ENCODE measurements at regions not wholly inside any gene's neighbourhood (a gene's known extent, or its start where the extent isn't known, plus 50 kb on each side); places are given as distances from the start of the nearest gene placed in this dataset.
"Not testable (repeated sequence)": the region's sequence is repeated elsewhere in the genome, so short reads cannot be mapped to it uniquely, and the experiment has no call there.

- no peak for DNase-seq (ENCODE audit: low spot score in 2 of 2)
- Histone ChIP-seq H3K27me3 (no peaks in the 10 kb centered on the region), H3K9me3 (no peaks in the 10 kb centered on the region), H3K4me3 (no peak overlapping the region), H3K4me1 (no peaks in the 10 kb centered on the region), H3K36me3 (no peaks in the 10 kb centered on the region), H3K27ac (no peak overlapping the region)
- TF ChIP-seq CTCF (IDR thresholded peaks at IDR 0.05) (no peak), POLR2AphosphoS5 (IDR thresholded peaks at IDR 0.05) (no peak), POLR2A (IDR thresholded peaks at IDR 0.05) (no peak)
- intact Hi-C loops (cut with DNase I; ENCODE audit: low total_unique reads), result no loop called here
Observed at GRCh38 chr2:194060269-194060668, 1596.8 kb upstream of the SLC39A10 start.

GRCh38 chr2:194054313-194054712, 1602.7 kb upstream of the SLC39A10 start:
- no peak for DNase-seq (ENCODE audit: low spot score in 2 of 2)
- Histone ChIP-seq H3K4me1 (no peaks in the 10 kb centered on the region), H3K36me3 (no peaks in the 10 kb centered on the region), H3K4me3 (no peak overlapping the region), H3K27ac (no peak overlapping the region), H3K9me3 (no peaks in the 10 kb centered on the region), H3K27me3 (no peaks in the 10 kb centered on the region)
- TF ChIP-seq POLR2AphosphoS5 (IDR thresholded peaks at IDR 0.05), result no peak
- TF ChIP-seq CTCF (IDR thresholded peaks at IDR 0.05), result no peak
- no peak for TF ChIP-seq POLR2A (IDR thresholded peaks at IDR 0.05)
- intact Hi-C loops (cut with DNase I; ENCODE audit: low total_unique reads), result no loop called here

- TF ChIP-seq POLR2AphosphoS5 (IDR thresholded peaks at IDR 0.05) (no peak), POLR2A (IDR thresholded peaks at IDR 0.05) (no peak), CTCF (IDR thresholded peaks at IDR 0.05) (no peak)
- no peaks in the 10 kb centered on the region for H3K9me3 ChIP-seq
- DNase-seq (ENCODE audit: low spot score in 2 of 2), result no peak
- H3K4me3 ChIP-seq, result no peak overlapping the region
- H3K27me3 ChIP-seq, result no peaks in the 10 kb centered on the region
- intact Hi-C loops (cut with DNase I; ENCODE audit: low total_unique reads), result no loop called here
- H3K36me3 ChIP-seq, result no peaks in the 10 kb centered on the region
- H3K27ac ChIP-seq, result no peak overlapping the region
- H3K4me1 ChIP-seq, result no peaks in the 10 kb centered on the region
Observed at GRCh38 chr2:194044321-194044720, 1612.7 kb upstream of the SLC39A10 start.

GRCh38 chr2:194021130-194021529, 1635.9 kb upstream of the SLC39A10 start:
- DNase-seq (ENCODE audit: low spot score in 2 of 2); H3K27ac ChIP-seq; H3K36me3 ChIP-seq; intact Hi-C loops (cut with DNase I; ENCODE audit: low total_unique reads); H3K4me1 ChIP-seq; H3K4me3 ChIP-seq; H3K27me3 ChIP-seq: not testable (repeated sequence)
- H3K9me3 ChIP-seq, result peaks cover 6 to 16% of the 10 kb centered on the region in 2 donors

- Histone ChIP-seq H3K9me3 (peaks cover 6 to 16% of the 10 kb centered on the region in 2 donors), H3K27me3 (no peaks in the 10 kb centered on the region), H3K36me3 (no peaks in the 10 kb centered on the region), H3K4me3 (no peak overlapping the region), H3K27ac (no peak overlapping the region), H3K4me1 (no peaks in the 10 kb centered on the region)
- TF ChIP-seq CTCF (IDR thresholded peaks at IDR 0.05) (no peak), POLR2AphosphoS5 (IDR thresholded peaks at IDR 0.05) (no peak), POLR2A (IDR thresholded peaks at IDR 0.05) (no peak)
- DNase-seq (ENCODE audit: low spot score in 2 of 2), result no peak
- intact Hi-C loops (cut with DNase I; ENCODE audit: low total_unique reads), result no loop called here
Observed at GRCh38 chr2:194020155-194020554, 1636.9 kb upstream of the SLC39A10 start.

- intact Hi-C loops (cut with DNase I; ENCODE audit: low total_unique reads), result no loop called here
- Histone ChIP-seq H3K36me3 (no peaks in the 10 kb centered on the region), H3K27me3 (no peaks in the 10 kb centered on the region), H3K4me3 (no peak overlapping the region), H3K4me1 (no peaks in the 10 kb centered on the region), H3K9me3 (peaks cover 4 to 6% of the 10 kb centered on the region in 2 donors), H3K27ac (no peak overlapping the region)
- no peak for DNase-seq (ENCODE audit: low spot score in 2 of 2)
- TF ChIP-seq POLR2A (IDR thresholded peaks at IDR 0.05) (no peak), CTCF (IDR thresholded peaks at IDR 0.05) (no peak), POLR2AphosphoS5 (IDR thresholded peaks at IDR 0.05) (no peak)
Observed at GRCh38 chr2:194015751-194016150, 1641.3 kb upstream of the SLC39A10 start.

Data from breast epithelium (tissue), 4 donors.